ENCODE measurements at regions not wholly inside any gene's neighbourhood (a gene's known extent, or its start where the extent isn't known, plus 50 kb on each side); places are given as distances from the start of the nearest gene placed in this dataset.

DNA sequence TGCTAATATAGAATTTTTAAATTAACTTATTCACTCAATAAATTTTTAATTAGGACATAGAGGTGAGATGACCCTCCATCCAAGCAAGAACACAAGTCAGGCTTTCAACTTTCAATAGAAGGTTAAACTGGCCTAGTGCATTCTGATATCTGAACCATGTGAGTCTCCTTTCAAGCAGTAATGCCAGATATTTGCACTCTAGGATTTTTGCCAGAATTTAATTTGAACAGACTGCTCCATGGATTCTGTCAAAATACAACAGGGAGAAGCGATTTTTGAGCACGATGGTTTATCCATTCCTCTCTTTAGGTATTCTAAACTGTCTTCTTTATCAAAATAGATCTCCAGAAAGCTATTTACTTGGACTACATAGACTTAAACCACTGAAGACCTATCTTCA, 72.0 kb upstream of the DCLK2 start:
- TF ChIP-seq, protein P1, sequence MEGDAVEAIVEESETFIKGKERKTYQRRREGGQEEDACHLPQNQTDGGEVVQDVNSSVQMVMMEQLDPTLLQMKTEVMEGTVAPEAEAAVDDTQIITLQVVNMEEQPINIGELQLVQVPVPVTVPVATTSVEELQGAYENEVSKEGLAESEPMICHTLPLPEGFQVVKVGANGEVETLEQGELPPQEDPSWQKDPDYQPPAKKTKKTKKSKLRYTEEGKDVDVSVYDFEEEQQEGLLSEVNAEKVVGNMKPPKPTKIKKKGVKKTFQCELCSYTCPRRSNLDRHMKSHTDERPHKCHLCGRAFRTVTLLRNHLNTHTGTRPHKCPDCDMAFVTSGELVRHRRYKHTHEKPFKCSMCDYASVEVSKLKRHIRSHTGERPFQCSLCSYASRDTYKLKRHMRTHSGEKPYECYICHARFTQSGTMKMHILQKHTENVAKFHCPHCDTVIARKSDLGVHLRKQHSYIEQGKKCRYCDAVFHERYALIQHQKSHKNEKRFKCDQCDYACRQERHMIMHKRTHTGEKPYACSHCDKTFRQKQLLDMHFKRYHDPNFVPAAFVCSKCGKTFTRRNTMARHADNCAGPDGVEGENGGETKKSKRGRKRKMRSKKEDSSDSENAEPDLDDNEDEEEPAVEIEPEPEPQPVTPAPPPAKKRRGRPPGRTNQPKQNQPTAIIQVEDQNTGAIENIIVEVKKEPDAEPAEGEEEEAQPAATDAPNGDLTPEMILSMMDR (IDR thresholded peaks at IDR 0.05), result no peak
- TF ChIP-seq POLR2A (IDR thresholded peaks at IDR 0.05) (no peak), POLR2AphosphoS5 (IDR thresholded peaks at IDR 0.05; ENCODE audit: insufficient read depth in 1 of 2, low read depth in 1 of 2) (no peak)
